Endothelial cell (in vitro differentiated cells): ENCODE measurements at regions not wholly inside any gene's neighbourhood (a gene's known extent, or its start where the extent isn't known, plus 50 kb on each side); places are given as distances from the start of the nearest gene placed in this dataset.

Experiments
- DNase-seq: peaks from one replicate; pipeline ENCODE4 v3.0.0; 2021; ENCODE audit warnings: low spot score
- H3K27ac Mint-ChIP-seq: one replicate; pipeline ENCODE4 v1.8.0; 2021; ENCODE audit warnings: mixed read lengths, inconsistent platforms; ENCODE audit not compliant: unreplicated experiment
- H3K27me3 Mint-ChIP-seq: one replicate; pipeline ENCODE4 v1.8.0; 2021; ENCODE audit warnings: mild to moderate bottlenecking, moderate library complexity, mixed read lengths, inconsistent platforms; ENCODE audit not compliant: unreplicated experiment
- H3K36me3 Mint-ChIP-seq: one replicate; pipeline ENCODE4 v1.8.0; 2021; ENCODE audit warnings: mild to moderate bottlenecking, low read depth, mixed read lengths, inconsistent platforms; ENCODE audit not compliant: unreplicated experiment
- H3K4me1 Mint-ChIP-seq: one replicate; pipeline ENCODE4 v1.8.0; 2021; ENCODE audit warnings: mild to moderate bottlenecking, mixed read lengths, inconsistent platforms; ENCODE audit not compliant: unreplicated experiment
- H3K4me3 Mint-ChIP-seq: one replicate; pipeline ENCODE4 v1.8.0; 2021; ENCODE audit warnings: mild to moderate bottlenecking, mixed read lengths, inconsistent platforms; ENCODE audit not compliant: unreplicated experiment
- H3K9me3 Mint-ChIP-seq: one replicate; pipeline ENCODE4 v1.8.0; 2021; ENCODE audit warnings: mixed read lengths, inconsistent platforms; ENCODE audit not compliant: unreplicated experiment
- CTCF ChIP-seq: fragments of 200-600 bp; sonication (generic); IDR thresholded peaks from one replicate; pipeline ENCODE4 v1.5.0; 2021; ENCODE audit warnings: antibody characterized with exemption; ENCODE audit not compliant: unreplicated experiment

GRCh38 chr20:63084563-63084927 lies 77.8 kb upstream of the BHLHE23 start:
- H3K36me3 Mint-ChIP-seq, result peaks cover 4% of the 10 kb centered on the region
- no peak overlapping the region for H3K4me3 Mint-ChIP-seq
- no peak for TF ChIP-seq CTCF
- H3K9me3 Mint-ChIP-seq, result no peaks in the 10 kb centered on the region
- H3K27me3 Mint-ChIP-seq, result peaks cover 7% of the 10 kb centered on the region
- no peaks in the 10 kb centered on the region for H3K4me1 Mint-ChIP-seq
- DNase-seq, result no peak
- no peak overlapping the region for H3K27ac Mint-ChIP-seq

- no peaks in the 10 kb centered on the region for H3K4me1 Mint-ChIP-seq
- no peak overlapping the region for H3K27ac Mint-ChIP-seq
- no peaks in the 10 kb centered on the region for H3K9me3 Mint-ChIP-seq
- DNase-seq, result no peak
- no peak overlapping the region for H3K4me3 Mint-ChIP-seq
- H3K27me3 Mint-ChIP-seq, result peaks cover 7% of the 10 kb centered on the region
- H3K36me3 Mint-ChIP-seq, result peaks cover 4% of the 10 kb centered on the region
- TF ChIP-seq CTCF, result no peak
Measured at GRCh38 chr20:63083831-63084562, 77.2 kb upstream of the BHLHE23 start.

- Mint-ChIP-seq H3K27me3 (peaks cover 7% of the 10 kb centered on the region), H3K36me3 (peaks cover 4% of the 10 kb centered on the region), H3K27ac (no peak overlapping the region), H3K4me3 (no peak overlapping the region), H3K4me1 (no peaks in the 10 kb centered on the region), H3K9me3 (no peaks in the 10 kb centered on the region)
- no peak for TF ChIP-seq CTCF
- no peak for DNase-seq
Measured at GRCh38 chr20:63082939-63083735, 76.4 kb upstream of the BHLHE23 start.

- Mint-ChIP-seq H3K36me3 (peaks cover 4% of the 10 kb centered on the region), H3K9me3 (no peaks in the 10 kb centered on the region), H3K27me3 (peaks cover 5% of the 10 kb centered on the region), H3K4me1 (no peaks in the 10 kb centered on the region), H3K27ac (no peak overlapping the region), H3K4me3 (no peak overlapping the region)
- no peak for TF ChIP-seq CTCF
- peak; percentile 79 for DNase-seq
Measured at GRCh38 chr20:63082308-63082938, 75.7 kb upstream of the BHLHE23 start.
